CD4-positive, alpha-beta T cell treated with Interleukin-17A for 4 hours (primary cell): ENCODE measurements at regions not wholly inside any gene's neighbourhood (a gene's known extent, or its start where the extent isn't known, plus 50 kb on each side); places are given as distances from the start of the nearest gene placed in this dataset.
"Not testable (repeated sequence)": the region's sequence is repeated elsewhere in the genome, so short reads cannot be mapped to it uniquely, and the experiment has no call there.

Experiments used
- DNase-seq: peaks from one replicate; pipeline ENCODE4 v3.0.0-alpha.2; 2020; ENCODE audit warnings: mixed read lengths

- no peak for DNase-seq
Measured at GRCh38 chr9:120338340-120338739, 241.6 kb downstream of the CDK5RAP2 start.

GRCh38 chr9:120337131-120337530 lies 242.8 kb downstream of the CDK5RAP2 start:
- no peak for DNase-seq

- DNase-seq, result no peak
Measured at GRCh38 chr9:120336753-120337090, 243.2 kb downstream of the CDK5RAP2 start.

DNA sequence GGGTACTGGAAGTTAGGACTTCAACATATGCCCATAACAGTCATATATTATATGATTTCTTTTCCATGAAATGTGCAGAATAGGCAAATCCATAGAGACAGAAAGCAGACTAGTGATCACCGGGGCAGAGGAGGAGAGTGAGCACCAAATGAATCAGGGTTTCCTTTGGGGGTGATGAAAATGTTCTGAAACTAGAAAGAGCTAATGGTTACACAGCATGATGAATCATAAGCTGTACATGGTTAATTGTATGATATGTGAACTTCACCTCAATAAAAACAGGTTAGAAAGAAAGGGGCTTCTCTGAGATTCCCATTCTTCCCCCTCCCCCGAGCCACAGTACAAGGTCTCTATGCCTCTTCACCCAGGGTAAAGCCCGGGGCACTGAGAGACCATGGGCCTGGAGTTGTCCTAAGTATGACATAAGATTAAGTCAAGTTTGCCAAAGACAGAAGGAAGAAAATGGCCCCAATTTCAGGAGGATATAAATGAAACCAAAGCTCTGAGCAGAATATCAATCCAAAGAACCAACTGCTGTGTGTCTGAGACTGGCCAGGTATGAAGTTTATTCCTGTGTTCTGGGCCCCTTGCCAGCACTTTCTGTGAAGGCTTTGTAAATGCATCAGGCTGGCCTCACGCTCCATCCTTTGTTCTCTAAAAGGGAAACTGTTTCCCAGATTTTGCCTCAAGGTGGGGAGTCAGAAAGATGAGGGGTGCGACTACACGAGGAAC lies 243.8 kb downstream of the CDK5RAP2 start:
- no peak for DNase-seq

DNA sequence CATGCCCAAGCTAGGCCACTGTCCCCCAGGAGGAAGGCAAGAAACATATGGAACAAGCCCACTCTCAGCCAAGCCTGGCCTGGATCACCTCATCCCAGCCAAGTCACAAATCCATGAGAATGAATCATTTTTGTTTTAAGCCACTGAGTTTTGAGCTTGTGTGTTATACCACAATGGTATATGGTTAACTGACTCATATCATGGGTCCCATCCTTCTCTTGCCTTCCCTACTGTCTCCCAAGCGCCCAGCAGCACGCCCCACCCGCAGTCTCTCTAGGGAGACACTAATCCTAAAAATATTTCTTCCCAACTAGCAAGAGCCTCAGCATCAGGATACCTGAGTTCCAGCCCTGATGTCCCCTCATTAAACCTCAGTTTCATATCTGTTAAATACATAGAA lies 248.1 kb downstream of the CDK5RAP2 start:
- no peak for DNase-seq

DNA sequence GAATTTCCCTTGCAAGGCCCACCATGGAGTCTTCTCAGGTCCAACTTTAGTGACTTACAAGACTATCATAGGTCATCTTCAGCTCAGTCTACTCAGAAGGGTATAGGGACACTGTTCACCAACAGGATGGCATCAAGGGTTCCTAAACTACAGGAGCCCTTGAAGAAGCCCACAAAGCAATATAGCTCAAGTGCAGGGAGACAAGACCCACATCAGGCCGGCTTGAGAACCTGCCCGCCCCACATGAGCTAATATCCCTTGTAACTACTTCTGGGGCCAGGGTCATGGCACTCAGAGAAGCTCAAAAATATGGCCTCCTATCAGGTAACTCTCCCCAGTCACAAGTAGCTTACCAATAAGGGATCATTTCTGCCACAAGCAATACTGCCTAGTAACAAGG lies 249.9 kb downstream of the CDK5RAP2 start:
- no peak for DNase-seq

- DNase-seq, result no peak
Measured at GRCh38 chr9:120327322-120327721, 252.6 kb downstream of the CDK5RAP2 start.

DNA sequence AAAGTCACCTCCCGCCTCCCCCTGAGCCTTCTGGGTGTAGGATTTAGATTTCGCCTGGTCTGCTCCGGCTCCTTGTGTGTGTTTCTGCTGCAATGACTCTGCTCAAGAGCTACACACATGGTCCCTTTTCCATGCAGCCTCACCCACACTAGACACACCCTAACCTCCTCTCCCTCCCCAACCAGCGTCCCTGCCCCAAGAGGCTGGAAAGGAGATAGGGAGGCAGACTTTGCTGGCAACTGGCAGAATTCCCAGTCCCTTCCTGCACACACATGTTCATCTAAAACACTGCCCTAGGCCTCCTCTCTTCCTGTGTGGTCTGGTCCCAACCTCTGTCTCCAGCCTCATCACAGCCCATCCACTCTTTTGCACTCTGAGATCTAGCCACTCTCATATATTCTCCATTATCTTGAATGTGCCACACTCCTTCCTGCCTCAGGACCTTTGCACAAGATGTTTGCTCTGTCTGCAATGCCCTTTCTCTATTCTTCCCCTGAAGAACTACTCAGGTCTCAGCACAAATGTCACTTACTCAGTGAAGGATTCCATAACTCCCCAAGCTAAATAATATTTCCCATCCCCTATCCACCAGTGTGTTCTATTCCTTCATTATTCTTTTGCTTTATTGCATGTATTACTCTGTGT lies 253.8 kb downstream of the CDK5RAP2 start:
- DNase-seq, result no peak

DNA sequence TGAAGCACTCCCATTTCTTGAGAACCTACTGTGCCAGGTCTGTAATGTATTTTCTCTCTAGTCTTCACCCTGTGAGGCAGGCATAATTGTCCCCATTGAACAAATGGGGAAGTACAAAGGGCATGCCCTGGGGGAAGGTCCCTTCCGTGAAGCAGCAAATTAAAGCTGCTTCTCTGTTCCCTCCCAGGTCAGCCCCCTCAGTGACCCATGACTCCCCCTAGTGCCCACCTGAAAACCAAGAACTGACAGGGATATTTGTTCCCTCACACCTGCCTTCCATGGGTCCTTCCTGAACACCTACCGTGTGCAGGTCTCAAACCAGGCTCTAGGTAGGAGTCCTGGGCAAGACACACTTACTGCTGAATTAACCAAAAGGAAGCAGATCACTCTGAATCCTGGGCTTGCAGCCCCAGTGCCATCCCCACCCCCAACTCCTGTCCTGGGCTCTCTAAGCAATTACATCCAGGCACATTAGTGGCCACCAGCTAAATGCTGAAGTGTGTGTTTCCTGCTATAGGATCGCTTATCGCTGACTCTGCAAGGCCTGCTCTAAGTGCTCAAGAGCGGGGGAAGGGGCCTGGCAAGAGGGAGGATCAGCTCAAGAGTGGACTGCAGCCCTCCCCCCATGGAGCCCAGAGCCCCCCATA lies 254.8 kb downstream of the CDK5RAP2 start:
- DNase-seq, result no peak

DNA sequence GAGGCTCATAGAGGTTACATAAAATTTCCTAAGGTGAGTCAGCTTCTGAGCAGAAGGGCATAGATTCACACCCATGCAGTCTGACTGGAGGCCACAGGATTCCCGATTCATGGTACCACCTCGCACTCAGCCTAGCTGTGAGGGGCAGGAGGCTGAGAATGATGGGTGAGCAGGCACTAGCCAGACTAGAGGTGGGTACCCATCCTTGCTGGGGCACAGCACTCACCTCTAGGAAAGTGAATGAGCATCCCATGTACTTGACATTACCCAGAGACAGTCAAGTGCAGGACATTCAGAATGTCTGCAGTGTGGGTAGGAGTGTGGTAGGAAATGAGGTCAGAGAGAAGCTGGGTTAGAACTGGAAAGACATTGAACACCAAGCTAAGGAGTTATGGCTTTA lies 255.5 kb downstream of the CDK5RAP2 start:
- DNase-seq, result no peak

DNA sequence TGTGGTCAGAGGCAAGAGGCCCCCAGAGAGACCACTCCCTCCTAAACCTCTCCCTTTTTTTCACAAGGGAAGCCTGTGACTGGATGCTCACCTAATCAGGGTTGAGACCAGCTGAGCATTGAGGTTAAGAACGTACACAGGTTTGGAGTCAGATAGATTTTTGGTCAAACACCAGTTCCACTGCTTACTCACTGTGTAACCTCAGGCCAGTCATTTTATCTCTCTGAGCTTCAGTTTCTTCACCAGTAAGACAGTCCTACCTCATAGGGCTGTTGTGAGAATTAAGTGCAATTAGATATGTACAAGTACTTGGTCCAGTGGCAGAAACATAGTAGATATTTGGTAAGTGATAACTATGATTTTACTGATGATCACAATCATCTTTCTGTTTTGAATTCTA lies 256.8 kb downstream of the CDK5RAP2 start:
- DNase-seq, result no peak

- DNase-seq, result no peak
Measured at GRCh38 chr9:120319452-120319851, 260.5 kb downstream of the CDK5RAP2 start.

DNA sequence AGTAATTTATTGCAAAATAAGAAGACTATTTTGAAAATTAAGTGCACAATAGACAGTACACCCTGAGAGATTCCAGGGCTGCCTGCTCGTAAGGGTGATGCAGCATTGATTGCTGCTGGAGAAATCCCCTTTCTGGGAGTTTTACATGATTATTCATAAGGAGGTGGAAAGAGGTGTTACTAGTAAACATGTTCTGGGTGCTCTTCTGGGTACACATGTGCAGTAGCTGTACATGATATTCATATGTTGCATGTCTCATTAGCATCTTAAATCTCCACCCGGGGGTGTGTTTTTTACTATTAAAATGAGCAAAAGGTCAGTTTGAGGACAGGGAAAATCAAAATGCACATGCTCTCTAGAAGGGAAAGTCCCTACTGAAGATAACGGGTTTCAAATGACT lies 264.8 kb downstream of the CDK5RAP2 start:
- DNase-seq, result no peak

DNA sequence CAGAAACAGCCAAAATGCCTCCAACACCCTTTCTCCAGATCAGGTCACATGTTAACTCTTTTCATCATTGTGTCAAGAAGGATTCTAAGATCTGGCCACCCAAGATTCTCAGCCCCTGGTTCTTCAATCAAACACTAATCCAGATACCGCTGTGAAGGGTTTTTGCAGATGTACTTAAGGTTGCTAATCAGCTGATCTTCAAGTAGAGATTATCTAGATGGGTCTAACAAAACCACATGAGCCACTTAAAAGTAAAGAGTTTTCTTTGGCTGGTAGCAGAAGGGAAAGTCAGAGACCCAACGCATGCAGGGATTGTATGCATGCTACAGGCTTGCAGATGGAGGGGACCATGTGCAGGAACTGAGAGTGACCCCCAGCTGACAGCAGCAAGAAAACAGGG lies 267.9 kb downstream of the CDK5RAP2 start:
- no peak for DNase-seq

DNA sequence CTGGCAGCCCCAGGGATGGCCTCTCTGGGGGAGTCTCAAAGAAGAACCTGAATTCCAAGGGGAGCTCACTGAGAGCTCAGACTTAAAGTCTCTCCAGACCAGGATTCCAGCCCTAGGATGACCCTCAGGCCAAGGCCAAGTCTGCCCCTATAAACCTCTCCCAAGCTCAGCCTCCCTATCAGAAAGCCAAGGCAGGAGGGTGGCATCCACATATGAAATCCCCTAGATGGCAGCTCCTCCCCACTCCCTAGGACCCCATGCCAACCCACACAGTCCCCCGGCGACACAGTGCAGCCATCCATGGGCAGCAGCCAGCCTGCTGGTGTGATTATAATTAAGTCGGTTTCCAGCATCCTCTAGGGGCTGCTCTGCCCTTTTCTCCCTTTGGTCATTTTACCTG lies 269.9 kb downstream of the CDK5RAP2 start:
- DNase-seq, result no peak

DNA sequence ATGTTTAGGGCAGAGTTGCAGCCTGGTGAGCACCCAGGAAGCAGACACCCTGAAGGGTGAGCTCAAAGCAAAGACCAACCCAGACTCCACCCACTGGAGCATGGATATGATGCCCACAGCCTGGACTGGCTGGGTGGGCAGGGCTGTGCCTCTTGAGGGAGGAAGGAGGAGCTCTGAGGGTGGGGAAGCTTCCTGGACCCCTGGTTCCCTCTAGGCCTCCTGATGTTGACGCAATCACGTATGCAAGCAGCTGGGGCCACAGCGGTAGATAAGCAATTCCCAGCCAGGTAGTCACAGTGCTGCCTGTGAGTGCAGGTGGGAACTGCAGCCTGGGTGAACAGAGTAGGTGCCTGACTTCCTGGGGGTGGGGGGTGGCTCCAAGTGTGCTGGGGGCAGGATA lies 271.5 kb downstream of the CDK5RAP2 start:
- DNase-seq, result no peak

DNA sequence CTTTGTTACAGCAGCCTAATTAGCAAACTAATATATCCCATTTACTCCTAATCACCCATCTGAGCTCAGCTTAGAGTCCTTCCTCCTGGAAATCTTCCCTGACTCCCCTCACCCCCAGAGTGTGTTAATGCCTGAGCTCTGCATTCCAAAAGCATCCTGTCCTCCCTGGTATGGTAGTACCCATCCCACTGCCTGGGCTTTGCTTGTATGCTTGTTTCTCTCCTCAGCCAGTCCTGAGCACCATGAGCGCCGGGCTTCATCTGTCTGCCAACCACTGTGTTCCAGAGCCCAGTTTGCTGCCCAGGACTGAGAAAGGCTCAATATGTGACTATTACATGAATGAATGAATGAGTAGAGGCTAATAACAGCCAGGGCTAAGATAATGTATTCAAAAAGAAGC lies 272.4 kb downstream of the CDK5RAP2 start:
- DNase-seq, result no peak

GRCh38 chr9:120306561-120306960 lies 273.4 kb downstream of the CDK5RAP2 start:
- no peak for DNase-seq

- DNase-seq, result no peak
Measured at GRCh38 chr9:120306088-120306487, 273.9 kb downstream of the CDK5RAP2 start.

DNA sequence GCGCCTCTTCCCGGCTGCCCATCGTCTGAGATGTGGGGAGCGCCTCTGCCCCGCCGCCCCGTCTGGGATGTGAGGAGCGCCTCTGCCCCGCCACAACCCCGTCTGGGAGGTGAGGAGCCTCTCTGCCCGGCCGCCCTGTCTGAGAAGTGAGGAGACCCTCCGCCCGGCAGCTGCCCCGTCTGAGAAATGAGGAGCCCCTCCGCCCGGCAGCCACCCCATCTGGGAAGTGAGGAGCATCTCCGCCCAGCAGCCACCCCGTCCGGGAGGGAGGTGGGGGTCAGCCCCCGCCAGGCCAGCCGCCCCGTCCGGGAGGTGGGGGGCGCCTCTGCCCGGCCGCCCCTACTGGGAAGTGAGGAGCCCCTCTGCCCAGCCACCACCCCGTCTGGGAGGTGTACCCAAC lies 275.1 kb downstream of the CDK5RAP2 start:
- DNase-seq, result not testable (repeated sequence)

GRCh38 chr9:120303519-120303918 lies 276.4 kb downstream of the CDK5RAP2 start:
- no peak for DNase-seq

GRCh38 chr9:120299785-120300184 lies 280.2 kb downstream of the CDK5RAP2 start:
- no peak for DNase-seq

GRCh38 chr9:120294003-120294402 lies 286.0 kb downstream of the CDK5RAP2 start:
- DNase-seq, result no peak

DNA sequence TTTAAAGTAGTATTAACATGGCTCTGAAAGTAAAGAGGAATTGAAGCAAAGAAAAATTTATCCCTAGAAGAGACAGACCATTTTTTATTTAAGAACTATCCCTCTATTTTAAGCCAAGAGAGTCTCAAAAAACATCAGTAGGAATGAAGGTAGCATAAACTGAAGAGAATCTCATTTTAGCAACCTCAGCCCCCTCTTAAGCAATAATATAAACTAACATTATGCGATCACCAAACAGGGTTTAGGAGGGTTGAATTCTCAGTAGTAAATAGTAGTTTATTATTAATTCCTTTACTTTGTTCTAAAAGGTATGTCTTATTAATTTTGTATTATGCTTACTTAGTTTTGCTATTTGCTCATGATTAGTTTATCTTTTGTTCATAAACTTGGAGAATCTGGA lies 287.4 kb downstream of the CDK5RAP2 start:
- DNase-seq, result no peak
